Stimulated activated memory B cell treated with anti-CD40 and anti-IgM and Interleukin-4, amounts not matched to agents 10 μg/mL and 1 μg/mL and 100 μg/mL, for 72 hours (primary cell): ENCODE measurements at regions not wholly inside any gene's neighbourhood (a gene's known extent, or its start where the extent isn't known, plus 50 kb on each side); places are given as distances from the start of the nearest gene placed in this dataset.
"Not testable (repeated sequence)": the region's sequence is repeated elsewhere in the genome, so short reads cannot be mapped to it uniquely, and the experiment has no call there.

Source experiments
- ATAC-seq: fragments of 150-1000 bp; cut with Tn5 transposase; 2 replicates; pipeline ENCODE4 v1.10.0; 2021
- H3K27ac Mint-ChIP-seq: one replicate; pipeline ENCODE4 v1.8.0; 2022; ENCODE audit warnings: mild to moderate bottlenecking, mixed read lengths
- H3K27me3 Mint-ChIP-seq: one replicate; pipeline ENCODE4 v1.8.0; 2022; ENCODE audit warnings: mixed read lengths
- H3K36me3 Mint-ChIP-seq: one replicate; pipeline ENCODE4 v1.8.0; 2022; ENCODE audit warnings: mixed read lengths
- H3K4me1 Mint-ChIP-seq: one replicate; pipeline ENCODE4 v1.8.0; 2022; ENCODE audit warnings: mixed read lengths
- H3K4me3 Mint-ChIP-seq: one replicate; pipeline ENCODE4 v1.8.0; 2022; ENCODE audit warnings: mild to moderate bottlenecking, moderate library complexity, mixed read lengths
- H3K9me3 Mint-ChIP-seq: one replicate; pipeline ENCODE4 v1.8.0; 2022; ENCODE audit warnings: mixed read lengths

- no peaks in the 10 kb centered on the region for H3K27me3 Mint-ChIP-seq
- no peak overlapping the region for H3K27ac Mint-ChIP-seq
- peaks cover 10% of the 10 kb centered on the region for H3K9me3 Mint-ChIP-seq
- no peak for ATAC-seq
- peaks cover 37% of the 10 kb centered on the region for H3K36me3 Mint-ChIP-seq
- peaks cover 11% of the 10 kb centered on the region for H3K4me1 Mint-ChIP-seq
- H3K4me3 Mint-ChIP-seq: no peak overlapping the region
Measured at GRCh38 chr17:63290784-63291183, 155.3 kb downstream of the CYB561 start.

GRCh38 chr17:63291258-63291657 is 154.8 kb downstream of the CYB561 start:
- H3K4me3 Mint-ChIP-seq: no peak overlapping the region
- H3K36me3 Mint-ChIP-seq: peaks cover 40% of the 10 kb centered on the region
- no peak overlapping the region for H3K27ac Mint-ChIP-seq
- no peaks in the 10 kb centered on the region for H3K27me3 Mint-ChIP-seq
- peaks cover 14% of the 10 kb centered on the region for H3K9me3 Mint-ChIP-seq
- ATAC-seq: no peak
- H3K4me1 Mint-ChIP-seq: peaks cover 11% of the 10 kb centered on the region

GRCh38 chr17:63292421-63292820 is 153.7 kb downstream of the CYB561 start:
- H3K27me3 Mint-ChIP-seq: no peaks in the 10 kb centered on the region
- H3K4me3 Mint-ChIP-seq: no peak overlapping the region
- peaks cover 39% of the 10 kb centered on the region for H3K36me3 Mint-ChIP-seq
- H3K9me3 Mint-ChIP-seq: peaks cover 15% of the 10 kb centered on the region
- no peak overlapping the region for H3K27ac Mint-ChIP-seq
- H3K4me1 Mint-ChIP-seq: peaks cover 11% of the 10 kb centered on the region
- ATAC-seq: no peak

GRCh38 chr17:63293323-63294075 is 152.6 kb downstream of the CYB561 start:
- H3K9me3 Mint-ChIP-seq: peaks cover 13% of the 10 kb centered on the region
- H3K27me3 Mint-ChIP-seq: no peaks in the 10 kb centered on the region
- H3K36me3 Mint-ChIP-seq: peaks cover 32% of the 10 kb centered on the region
- H3K27ac Mint-ChIP-seq: no peak overlapping the region
- no peak for ATAC-seq
- peaks cover 11% of the 10 kb centered on the region for H3K4me1 Mint-ChIP-seq
- no peak overlapping the region for H3K4me3 Mint-ChIP-seq

- no peak overlapping the region for H3K27ac Mint-ChIP-seq
- H3K4me3 Mint-ChIP-seq: no peak overlapping the region
Measured at GRCh38 chr17:63294776-63295175, 151.3 kb downstream of the CYB561 start.

GRCh38 chr17:63295288-63295687 is 150.8 kb downstream of the CYB561 start:
- Mint-ChIP-seq H3K4me3 (no peak overlapping the region), H3K27me3 (no peaks in the 10 kb centered on the region), H3K4me1 (no peaks in the 10 kb centered on the region), H3K27ac (no peak overlapping the region), H3K36me3 (peaks cover 20% of the 10 kb centered on the region), H3K9me3 (peaks cover 17% of the 10 kb centered on the region)
- ATAC-seq: no peak

More at GRCh38 chr17:63294776-63295175, 151.3 kb downstream of the CYB561 start:
- H3K4me1 Mint-ChIP-seq: no peaks in the 10 kb centered on the region
- no peak for ATAC-seq
- H3K9me3 Mint-ChIP-seq: peaks cover 17% of the 10 kb centered on the region
- H3K27me3 Mint-ChIP-seq: no peaks in the 10 kb centered on the region
- H3K36me3 Mint-ChIP-seq: peaks cover 20% of the 10 kb centered on the region

- ATAC-seq: no peak
- H3K4me1 Mint-ChIP-seq: no peaks in the 10 kb centered on the region
- H3K9me3 Mint-ChIP-seq: peaks cover 22% of the 10 kb centered on the region
Measured at GRCh38 chr17:63295839-63296590, 150.1 kb downstream of the CYB561 start.

GRCh38 chr17:63298916-63299315 is 147.2 kb downstream of the CYB561 start:
- not testable (repeated sequence) for H3K4me3 Mint-ChIP-seq, H3K27me3 Mint-ChIP-seq, H3K27ac Mint-ChIP-seq, H3K4me1 Mint-ChIP-seq, ATAC-seq
- Mint-ChIP-seq H3K9me3 (peaks cover 28% of the 10 kb centered on the region), H3K36me3 (peaks cover 25% of the 10 kb centered on the region)

More at GRCh38 chr17:63295839-63296590, 150.1 kb downstream of the CYB561 start:
- Mint-ChIP-seq H3K27ac (no peak overlapping the region), H3K36me3 (peaks cover 20% of the 10 kb centered on the region), H3K27me3 (no peaks in the 10 kb centered on the region), H3K4me3 (no peak overlapping the region)

GRCh38 chr17:63304704-63305261 is 141.3 kb downstream of the CYB561 start:
- Mint-ChIP-seq H3K27me3 (no peaks in the 10 kb centered on the region), H3K36me3 (peaks cover 14% of the 10 kb centered on the region), H3K4me3 (no peak overlapping the region), H3K9me3 (peaks cover 11% of the 10 kb centered on the region), H3K27ac (no peak overlapping the region), H3K4me1 (no peaks in the 10 kb centered on the region)
- no peak for ATAC-seq

- Mint-ChIP-seq H3K27ac (no peak overlapping the region), H3K4me1 (no peaks in the 10 kb centered on the region), H3K4me3 (no peak overlapping the region), H3K27me3 (no peaks in the 10 kb centered on the region), H3K9me3 (peaks cover 6% of the 10 kb centered on the region), H3K36me3 (peaks cover 14% of the 10 kb centered on the region)
- ATAC-seq: no peak
Measured at GRCh38 chr17:63305857-63306256, 140.2 kb downstream of the CYB561 start.

- no peaks in the 10 kb centered on the region for H3K4me1 Mint-ChIP-seq
- peaks cover 19% of the 10 kb centered on the region for H3K36me3 Mint-ChIP-seq
- peaks cover 8% of the 10 kb centered on the region for H3K9me3 Mint-ChIP-seq
- no peak for ATAC-seq
- no peak overlapping the region for H3K27ac Mint-ChIP-seq
- H3K27me3 Mint-ChIP-seq: no peaks in the 10 kb centered on the region
- H3K4me3 Mint-ChIP-seq: no peak overlapping the region
Measured at GRCh38 chr17:63306855-63307254, 139.3 kb downstream of the CYB561 start.

GRCh38 chr17:63308272-63308671 is 137.8 kb downstream of the CYB561 start:
- no peak for ATAC-seq
- Mint-ChIP-seq H3K36me3 (peaks cover 12% of the 10 kb centered on the region), H3K9me3 (peaks cover 9% of the 10 kb centered on the region), H3K4me3 (no peak overlapping the region), H3K27ac (no peak overlapping the region), H3K27me3 (no peaks in the 10 kb centered on the region), H3K4me1 (no peaks in the 10 kb centered on the region)

- ATAC-seq: no peak
- H3K36me3 Mint-ChIP-seq: peaks cover 5% of the 10 kb centered on the region
- H3K4me1 Mint-ChIP-seq: no peaks in the 10 kb centered on the region
- no peak overlapping the region for H3K27ac Mint-ChIP-seq
- H3K4me3 Mint-ChIP-seq: no peak overlapping the region
- H3K27me3 Mint-ChIP-seq: no peaks in the 10 kb centered on the region
- H3K9me3 Mint-ChIP-seq: peaks cover 3% of the 10 kb centered on the region
Measured at GRCh38 chr17:63309021-63309420, 137.1 kb downstream of the CYB561 start.

- Mint-ChIP-seq H3K9me3 (peaks cover 3% of the 10 kb centered on the region), H3K36me3 (peaks cover 10% of the 10 kb centered on the region), H3K27ac (no peak overlapping the region), H3K27me3 (no peaks in the 10 kb centered on the region), H3K4me1 (no peaks in the 10 kb centered on the region), H3K4me3 (no peak overlapping the region)
- no peak for ATAC-seq
Measured at GRCh38 chr17:63311416-63311937, 134.6 kb downstream of the CYB561 start.

- H3K9me3 Mint-ChIP-seq: peaks cover 3% of the 10 kb centered on the region
- no peak overlapping the region for H3K27ac Mint-ChIP-seq
- H3K36me3 Mint-ChIP-seq: peaks cover 10% of the 10 kb centered on the region
- ATAC-seq: no peak
- no peaks in the 10 kb centered on the region for H3K27me3 Mint-ChIP-seq
- no peak overlapping the region for H3K4me3 Mint-ChIP-seq
- H3K4me1 Mint-ChIP-seq: no peaks in the 10 kb centered on the region
Measured at GRCh38 chr17:63314761-63315160, 131.3 kb downstream of the CYB561 start.
